Naive B cell (primary cell): ENCODE measurements at regions not wholly inside any gene's neighbourhood (a gene's known extent, or its start where the extent isn't known, plus 50 kb on each side); places are given as distances from the start of the nearest gene placed in this dataset.

Source experiments
- ATAC-seq, 2 donors: fragments of 150-1000 bp; cut with Tn5 transposase; 2 replicates each; pipeline ENCODE4 v1.10.0; 2021; ENCODE audit warnings: low read depth in 2 of 2, mild to moderate bottlenecking in 2 of 2, moderate library complexity in 2 of 2
- DNase-seq: peaks from one replicate; pipeline ENCODE4 v3.0.0; 2022
- H3K27ac Mint-ChIP-seq, 6 donors: one replicate each; pipeline ENCODE4 v1.8.0; 2020 to 2022; ENCODE audit warnings: mild to moderate bottlenecking in 6 of 6, mixed read lengths in 6 of 6, moderate library complexity in 5 of 6, inconsistent platforms in 2 of 6
- H3K27me3 Mint-ChIP-seq, 3 donors: one replicate each; pipeline ENCODE4 v1.8.0; 2021 to 2022; ENCODE audit warnings: mixed read lengths in 3 of 3, mild to moderate bottlenecking in 1 of 3
- H3K36me3 Mint-ChIP-seq, 2 donors: one replicate each; pipeline ENCODE4 v1.8.0; 2020 to 2022; ENCODE audit warnings: mixed read lengths in 2 of 2, inconsistent platforms in 1 of 2, mild to moderate bottlenecking in 1 of 2
- H3K4me1 Mint-ChIP-seq, 3 donors: one replicate each; pipeline ENCODE4 v1.8.0; 2020 to 2022; ENCODE audit warnings: mixed read lengths in 3 of 3, inconsistent platforms in 1 of 3, mild to moderate bottlenecking in 1 of 3, moderate library complexity in 1 of 3
- H3K4me3 Mint-ChIP-seq, 8 donors: one replicate each; pipeline ENCODE4 v1.8.0; 2020 to 2022; ENCODE audit warnings: mild to moderate bottlenecking in 8 of 8, mixed read lengths in 8 of 8, moderate library complexity in 8 of 8, inconsistent platforms in 2 of 8
- H3K9me3 Mint-ChIP-seq, 7 donors: one replicate each; pipeline ENCODE4 v1.8.0; 2020 to 2022; ENCODE audit warnings: mixed read lengths in 7 of 7, mild to moderate bottlenecking in 5 of 7, inconsistent platforms in 2 of 7, moderate library complexity in 1 of 7

DNA sequence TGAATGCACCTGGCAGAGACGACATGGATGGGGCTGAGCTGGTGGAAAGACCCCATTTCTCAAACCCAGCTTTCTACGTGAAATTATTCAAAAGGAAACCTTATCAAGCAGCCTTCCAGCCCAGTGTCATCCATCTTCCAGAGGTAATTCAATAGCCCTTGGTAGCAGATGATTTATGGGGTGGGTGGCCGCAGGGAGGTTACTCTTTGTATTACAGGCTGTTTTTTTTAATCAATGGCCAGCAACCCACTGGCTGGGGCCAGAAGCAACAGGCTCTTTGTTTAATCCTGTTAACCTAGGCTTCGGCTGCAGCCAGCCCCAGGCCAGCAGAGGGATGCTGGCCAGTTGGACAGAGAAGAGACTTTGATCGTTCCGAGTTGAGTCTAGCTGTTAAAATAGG, 139.8 kb upstream of the SRRM4 start:
- no peak for DNase-seq
- H3K27ac Mint-ChIP-seq = no peak overlapping the region
- H3K9me3 Mint-ChIP-seq = peaks cover 0 to 9% (median 2%) of the 10 kb centered on the region in 7 donors
- peaks cover 0 to 12% (median 4%) of the 10 kb centered on the region in 3 donors for H3K27me3 Mint-ChIP-seq
- H3K36me3 Mint-ChIP-seq = no peaks in the 10 kb centered on the region
- no peak for ATAC-seq
- H3K4me3 Mint-ChIP-seq = no peak overlapping the region
- H3K4me1 Mint-ChIP-seq = no peaks in the 10 kb centered on the region

DNA sequence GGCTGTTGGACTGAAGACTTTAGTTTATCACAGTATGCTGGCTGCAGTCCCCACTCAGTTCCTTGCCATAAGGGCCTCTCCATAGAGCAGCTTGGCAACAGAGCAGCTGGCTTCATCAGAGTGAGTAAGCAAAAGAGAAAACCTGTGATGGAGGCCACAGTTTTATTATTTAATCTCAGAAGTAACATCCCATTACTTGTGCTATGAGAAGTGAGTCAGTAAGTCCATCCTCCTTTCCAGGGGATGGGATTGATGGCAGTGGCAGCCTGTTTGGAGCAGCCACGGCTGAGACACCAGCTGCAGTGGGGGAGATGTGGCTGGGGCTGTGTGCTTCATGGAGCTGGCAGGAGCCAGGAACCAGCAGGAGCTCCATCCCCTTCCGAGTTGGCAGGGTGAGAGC, 138.5 kb upstream of the SRRM4 start:
- no peak overlapping the region for H3K27ac Mint-ChIP-seq
- DNase-seq (no peak), ATAC-seq (no peak)
- peaks cover 0 to 15% (median 8%) of the 10 kb centered on the region in 3 donors for H3K27me3 Mint-ChIP-seq
- no peaks in the 10 kb centered on the region for H3K36me3 Mint-ChIP-seq
- H3K4me3 Mint-ChIP-seq = no peak overlapping the region
- peaks cover 0 to 10% (median 2%) of the 10 kb centered on the region in 7 donors for H3K9me3 Mint-ChIP-seq
- H3K4me1 Mint-ChIP-seq = no peaks in the 10 kb centered on the region

DNA sequence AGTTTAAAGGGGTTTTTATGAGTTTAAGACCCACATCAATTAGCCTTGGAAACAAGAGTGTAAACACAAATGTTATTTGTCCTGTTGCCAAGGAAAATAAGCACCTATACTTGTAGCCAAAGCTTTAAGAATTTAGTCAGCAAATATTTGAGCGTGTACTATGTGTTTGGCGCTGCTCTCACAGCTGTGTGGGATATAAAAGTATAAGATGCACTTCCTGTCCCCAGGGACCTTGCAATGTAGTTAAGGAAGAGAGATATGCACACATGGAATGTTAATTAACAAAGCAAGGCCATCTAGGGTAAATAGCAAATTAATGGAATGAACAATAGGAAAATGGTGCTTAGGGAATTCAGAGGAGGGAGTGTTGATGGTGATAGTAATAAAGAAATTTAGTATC, 134.9 kb upstream of the SRRM4 start:
- no peak overlapping the region for H3K27ac Mint-ChIP-seq
- no peak for DNase-seq
- no peaks in the 10 kb centered on the region for H3K36me3 Mint-ChIP-seq
- H3K27me3 Mint-ChIP-seq = peaks cover 0 to 25% (median 17%) of the 10 kb centered on the region in 3 donors
- ATAC-seq = no peak
- H3K9me3 Mint-ChIP-seq = peaks cover 0 to 6% (median 2%) of the 10 kb centered on the region in 7 donors
- H3K4me1 Mint-ChIP-seq = no peaks in the 10 kb centered on the region
- no peak overlapping the region for H3K4me3 Mint-ChIP-seq

DNA sequence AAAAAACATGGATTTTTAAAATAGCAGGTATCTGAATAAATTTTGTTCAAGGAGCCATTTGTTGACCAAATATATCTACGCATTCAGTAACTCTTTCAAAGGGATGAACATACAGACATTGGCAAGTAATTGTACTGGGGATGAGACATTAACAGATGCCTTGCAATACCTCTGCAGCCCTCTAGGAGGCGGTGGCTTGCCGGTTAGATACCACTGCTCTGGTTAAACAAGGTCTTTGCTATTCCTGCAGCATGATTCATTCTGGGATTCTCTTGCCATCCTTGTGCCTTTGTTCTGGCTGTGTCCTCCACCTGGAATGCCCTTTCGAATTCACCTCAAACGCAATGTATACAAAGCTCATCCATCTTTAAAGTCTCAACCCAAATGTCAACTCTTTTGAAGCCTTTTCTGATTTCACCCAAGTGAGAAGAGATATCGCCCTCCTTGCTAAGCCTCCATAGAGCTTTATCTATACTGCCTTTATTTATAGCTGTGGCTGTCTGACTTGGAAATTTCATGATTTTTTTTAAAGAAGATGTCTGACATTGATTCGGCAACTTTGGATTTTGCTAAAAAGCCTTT, 131.0 kb upstream of the SRRM4 start:
- ATAC-seq (no peak), DNase-seq (no peak)
- peaks cover 0 to 9% (median 4%) of the 10 kb centered on the region in 7 donors for H3K9me3 Mint-ChIP-seq
- H3K4me3 Mint-ChIP-seq = no peak overlapping the region
- no peak overlapping the region for H3K27ac Mint-ChIP-seq
- peaks cover 0 to 42% (median 27%) of the 10 kb centered on the region in 3 donors for H3K27me3 Mint-ChIP-seq
- no peaks in the 10 kb centered on the region for H3K36me3 Mint-ChIP-seq
- H3K4me1 Mint-ChIP-seq = no peaks in the 10 kb centered on the region

DNA sequence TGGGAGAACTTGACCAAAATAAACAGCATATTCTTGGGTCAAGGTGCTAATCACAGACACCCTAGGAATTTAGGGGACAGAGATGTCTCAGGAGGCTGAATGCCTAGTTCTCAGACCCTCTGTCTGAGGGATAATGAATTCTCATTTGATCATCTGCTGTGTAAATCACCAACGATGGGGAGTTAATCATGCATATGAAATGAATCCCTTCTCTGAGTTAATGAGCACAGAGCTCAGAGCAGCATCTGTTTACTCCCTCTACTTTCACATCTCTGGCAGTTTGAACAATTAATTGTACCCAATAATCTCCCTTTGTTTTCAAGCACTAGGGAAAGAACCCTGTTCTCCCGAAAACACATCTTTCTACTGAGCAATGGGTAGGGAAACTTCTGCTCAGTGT, 129.4 kb upstream of the SRRM4 start:
- DNase-seq (no peak), ATAC-seq (no peak)
- no peak overlapping the region for H3K4me3 Mint-ChIP-seq
- peaks cover 0 to 5% (median 2%) of the 10 kb centered on the region in 7 donors for H3K9me3 Mint-ChIP-seq
- H3K36me3 Mint-ChIP-seq = no peaks in the 10 kb centered on the region
- no peaks in the 10 kb centered on the region for H3K4me1 Mint-ChIP-seq
- no peak overlapping the region for H3K27ac Mint-ChIP-seq
- H3K27me3 Mint-ChIP-seq = peaks cover 0 to 38% (median 19%) of the 10 kb centered on the region in 3 donors

DNA sequence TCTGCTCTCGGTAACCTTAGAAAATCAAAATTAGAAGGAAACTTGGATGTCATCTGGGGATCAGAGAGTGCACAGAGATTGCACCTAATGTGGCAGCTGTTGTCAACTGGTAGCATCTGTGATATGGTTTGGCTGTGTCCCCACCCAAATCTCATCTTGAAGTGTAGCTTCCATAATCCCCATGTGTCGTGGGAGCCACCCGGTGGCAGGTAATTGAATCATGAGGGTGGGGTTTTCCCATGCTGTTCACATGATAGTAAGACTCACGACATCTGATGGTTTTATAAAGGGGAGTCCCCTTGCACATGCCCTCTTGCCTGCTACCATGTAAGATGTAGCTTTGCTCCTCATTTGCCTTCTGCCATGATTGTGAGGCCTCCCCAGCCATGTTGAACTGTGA, 127.7 kb upstream of the SRRM4 start:
- peaks cover 5 to 34% (median 13%) of the 10 kb centered on the region in 3 donors for H3K27me3 Mint-ChIP-seq
- ATAC-seq (no peak), DNase-seq (no peak)
- no peak overlapping the region for H3K27ac Mint-ChIP-seq
- H3K4me1 Mint-ChIP-seq = no peaks in the 10 kb centered on the region
- H3K4me3 Mint-ChIP-seq = no peak overlapping the region
- H3K9me3 Mint-ChIP-seq = peaks cover 0 to 12% (median 0%) of the 10 kb centered on the region in 7 donors
- no peaks in the 10 kb centered on the region for H3K36me3 Mint-ChIP-seq

DNA sequence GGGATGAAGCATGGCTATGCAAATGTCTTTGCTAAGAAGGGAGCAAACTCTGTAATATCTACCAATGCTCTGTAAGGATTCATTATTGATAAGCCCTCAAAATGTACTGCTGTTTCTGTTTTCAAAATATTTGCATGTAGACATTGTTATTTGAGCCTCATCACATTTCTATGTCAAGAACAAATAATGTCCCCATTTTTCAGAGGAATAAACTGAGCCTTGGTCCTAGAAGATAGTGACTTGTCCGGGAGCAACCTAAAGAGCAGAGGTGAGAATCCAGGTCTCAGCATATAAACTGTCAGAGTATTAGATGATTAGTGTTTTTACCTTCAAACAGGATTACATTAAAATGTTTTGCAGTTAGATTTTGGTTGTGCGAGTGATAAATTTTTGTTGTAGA, 125.5 kb upstream of the SRRM4 start:
- peaks cover 0 to 12% (median 0%) of the 10 kb centered on the region in 7 donors for H3K9me3 Mint-ChIP-seq
- peaks cover 5 to 21% (median 10%) of the 10 kb centered on the region in 3 donors for H3K27me3 Mint-ChIP-seq
- H3K4me3 Mint-ChIP-seq = no peak overlapping the region
- no peaks in the 10 kb centered on the region for H3K36me3 Mint-ChIP-seq
- DNase-seq = no peak
- H3K27ac Mint-ChIP-seq = no peak overlapping the region
- ATAC-seq = no peak
- H3K4me1 Mint-ChIP-seq = no peaks in the 10 kb centered on the region

DNA sequence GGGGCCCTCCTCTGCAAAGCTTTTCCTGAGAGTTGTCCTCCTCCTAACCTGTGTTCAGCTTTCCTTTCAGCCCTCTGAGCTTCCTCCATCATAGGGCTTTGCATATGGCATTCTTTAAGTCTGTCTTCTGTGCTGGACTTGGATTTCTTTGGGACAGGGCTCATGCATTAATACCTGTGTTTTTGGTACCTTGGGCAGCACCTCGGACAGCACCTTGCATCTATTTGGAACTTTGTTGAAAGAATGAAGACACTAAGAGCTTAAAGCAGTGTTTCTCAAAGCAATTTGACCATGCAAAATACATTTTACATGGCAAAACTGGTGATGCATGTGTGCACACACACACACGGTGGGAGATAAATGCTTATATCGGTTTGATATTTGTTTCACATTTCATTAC, 115.0 kb upstream of the SRRM4 start:
- Mint-ChIP-seq H3K9me3 (peaks cover 0 to 9% (median 0%) of the 10 kb centered on the region in 7 donors), H3K27me3 (peaks cover 7 to 16% (median 14%) of the 10 kb centered on the region in 3 donors), H3K27ac (no peak overlapping the region), H3K36me3 (no peaks in the 10 kb centered on the region), H3K4me3 (no peak overlapping the region), H3K4me1 (no peaks in the 10 kb centered on the region)
- DNase-seq (no peak), ATAC-seq (no peak)

DNA sequence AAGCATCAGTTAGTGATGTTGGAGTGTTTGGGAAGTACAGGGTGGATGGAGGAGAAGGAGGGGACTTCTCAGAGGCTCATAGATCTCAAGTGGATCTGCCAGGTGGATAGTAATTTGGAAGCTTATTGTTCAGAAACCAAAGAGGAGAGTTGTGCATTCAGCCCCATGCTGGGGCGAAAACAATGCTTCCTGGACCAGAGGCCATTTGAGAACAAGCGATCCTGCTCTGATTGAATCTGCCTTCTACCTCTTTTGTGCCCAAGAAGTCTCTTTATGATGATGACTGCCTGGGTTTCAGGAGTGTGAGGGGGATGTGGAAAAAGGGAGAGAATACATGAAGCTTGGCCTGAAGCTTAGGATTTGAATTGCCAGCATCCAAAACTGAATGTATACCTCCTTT, 110.8 kb upstream of the SRRM4 start:
- H3K4me1 Mint-ChIP-seq = no peaks in the 10 kb centered on the region
- H3K27me3 Mint-ChIP-seq = peaks cover 10 to 15% (median 11%) of the 10 kb centered on the region in 3 donors
- ATAC-seq (no peak), DNase-seq (no peak)
- no peak overlapping the region for H3K27ac Mint-ChIP-seq
- no peaks in the 10 kb centered on the region for H3K36me3 Mint-ChIP-seq
- no peak overlapping the region for H3K4me3 Mint-ChIP-seq
- peaks cover 0 to 10% (median 3%) of the 10 kb centered on the region in 7 donors for H3K9me3 Mint-ChIP-seq

DNA sequence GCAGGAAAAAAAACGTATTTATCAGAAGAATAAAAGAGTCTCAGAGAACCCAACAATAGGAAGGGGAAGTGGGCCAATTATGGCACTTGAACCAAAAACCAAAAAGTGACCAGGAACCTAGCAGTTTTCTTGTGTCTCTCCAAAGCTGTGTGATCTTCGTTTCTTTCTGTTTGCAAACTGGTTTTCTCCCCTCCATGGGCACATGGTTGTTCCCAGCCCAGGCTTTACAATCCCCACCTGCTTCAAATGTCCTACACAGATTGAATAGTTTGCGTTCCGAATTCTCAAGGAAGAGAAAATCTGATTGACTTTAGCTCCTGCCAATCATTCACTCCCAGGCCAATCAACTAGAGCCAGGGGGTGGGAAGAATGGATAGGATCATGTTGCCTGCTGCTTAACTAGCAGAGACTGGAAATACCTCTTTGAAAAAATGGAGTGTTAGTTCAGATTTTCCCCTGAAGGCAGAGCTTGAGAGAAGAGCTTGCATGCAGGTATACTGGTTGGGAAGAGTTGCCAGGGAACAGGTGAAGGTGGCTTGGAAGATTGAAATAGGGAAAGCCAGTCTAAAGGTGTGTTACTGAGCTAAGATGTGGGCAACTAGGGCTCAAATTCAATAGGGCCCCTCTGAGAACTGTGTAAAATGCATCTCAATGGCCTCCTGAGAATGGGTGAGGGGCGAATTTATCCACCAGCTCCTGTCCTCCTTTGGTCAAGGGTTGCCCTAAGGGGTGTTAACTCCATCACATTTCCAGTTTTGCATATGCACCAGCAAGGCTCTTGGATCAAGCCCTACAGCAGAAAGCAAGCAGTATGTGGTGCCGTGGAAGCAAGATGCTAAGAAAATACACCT, 106.4 kb upstream of the SRRM4 start:
- no peak overlapping the region for H3K4me3 Mint-ChIP-seq
- peaks cover 0 to 10% (median 4%) of the 10 kb centered on the region in 7 donors for H3K9me3 Mint-ChIP-seq
- no peak overlapping the region for H3K27ac Mint-ChIP-seq
- ATAC-seq = no peak
- DNase-seq = no peak
- no peaks in the 10 kb centered on the region for H3K4me1 Mint-ChIP-seq
- H3K36me3 Mint-ChIP-seq = no peaks in the 10 kb centered on the region
- H3K27me3 Mint-ChIP-seq = peaks cover 4 to 10% (median 7%) of the 10 kb centered on the region in 3 donors

DNA sequence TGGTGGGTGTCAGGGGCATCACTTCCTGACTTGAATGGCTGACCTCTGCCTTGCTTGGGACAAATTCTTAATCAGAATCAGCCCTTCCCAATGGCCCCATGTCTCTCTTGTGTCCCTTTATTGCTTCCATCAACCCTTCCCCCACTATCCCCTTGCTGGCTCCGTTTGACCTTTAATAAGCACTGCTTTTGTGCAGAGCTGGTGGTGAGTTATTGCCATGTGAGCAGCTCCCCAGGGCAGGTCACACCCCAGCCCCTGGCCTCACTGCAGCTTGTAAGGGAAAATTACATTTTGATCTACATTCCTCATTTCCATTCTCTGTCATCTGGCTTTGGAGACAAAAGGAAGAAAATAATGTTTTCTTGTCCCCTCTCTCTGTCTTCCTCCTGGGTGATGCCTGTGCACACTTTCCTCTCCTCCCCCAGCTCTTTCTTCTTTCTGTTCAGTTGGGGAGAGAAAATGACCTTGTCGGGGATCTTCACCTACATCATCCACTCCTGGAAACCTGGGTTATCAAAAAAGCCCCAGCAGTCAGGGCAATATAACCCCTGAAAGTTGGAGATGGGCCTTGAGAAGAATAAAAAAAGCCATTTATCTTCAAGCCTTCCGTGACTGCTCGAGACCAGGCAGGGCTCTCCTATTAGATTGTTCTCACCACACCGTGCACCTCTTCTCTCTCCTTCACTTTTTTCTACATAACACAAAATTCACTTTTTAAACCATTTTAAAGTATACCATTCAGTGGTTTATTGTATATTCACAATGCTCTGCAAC, 100.4 kb upstream of the SRRM4 start:
- DNase-seq = no peak
- Mint-ChIP-seq H3K9me3 (peaks cover 0 to 13% (median 5%) of the 10 kb centered on the region in 7 donors), H3K27ac (no peak overlapping the region), H3K27me3 (peaks cover 0 to 13% (median 0%) of the 10 kb centered on the region in 3 donors), H3K36me3 (no peaks in the 10 kb centered on the region), H3K4me3 (no peak overlapping the region), H3K4me1 (no peaks in the 10 kb centered on the region)
- no peak for ATAC-seq

DNA sequence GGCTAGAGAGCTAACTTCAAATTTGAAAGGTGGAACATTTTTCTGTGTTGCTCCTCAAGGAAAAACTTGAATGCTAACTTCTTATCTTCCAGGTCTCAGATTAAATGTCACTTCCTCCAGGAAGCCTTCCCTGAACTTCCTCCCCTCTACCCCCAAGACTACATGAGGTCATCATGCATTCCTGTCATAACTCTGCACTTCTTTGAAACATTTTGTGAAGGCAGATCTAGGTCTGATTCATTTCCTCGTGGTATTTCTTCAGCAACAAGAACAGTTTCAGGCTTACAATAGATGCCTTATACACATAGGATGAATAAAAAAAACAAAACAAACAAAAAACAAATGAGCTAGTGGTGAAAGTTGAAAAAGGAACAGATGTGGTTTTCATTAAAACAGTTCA, 97.1 kb upstream of the SRRM4 start:
- no peaks in the 10 kb centered on the region for H3K4me1 Mint-ChIP-seq
- no peaks in the 10 kb centered on the region for H3K36me3 Mint-ChIP-seq
- H3K9me3 Mint-ChIP-seq = peaks cover 0 to 13% (median 4%) of the 10 kb centered on the region in 7 donors
- no peak overlapping the region for H3K27ac Mint-ChIP-seq
- ATAC-seq = no peak
- H3K27me3 Mint-ChIP-seq = peaks cover 0 to 12% (median under 1%) of the 10 kb centered on the region in 3 donors
- DNase-seq = no peak
- no peak overlapping the region for H3K4me3 Mint-ChIP-seq

DNA sequence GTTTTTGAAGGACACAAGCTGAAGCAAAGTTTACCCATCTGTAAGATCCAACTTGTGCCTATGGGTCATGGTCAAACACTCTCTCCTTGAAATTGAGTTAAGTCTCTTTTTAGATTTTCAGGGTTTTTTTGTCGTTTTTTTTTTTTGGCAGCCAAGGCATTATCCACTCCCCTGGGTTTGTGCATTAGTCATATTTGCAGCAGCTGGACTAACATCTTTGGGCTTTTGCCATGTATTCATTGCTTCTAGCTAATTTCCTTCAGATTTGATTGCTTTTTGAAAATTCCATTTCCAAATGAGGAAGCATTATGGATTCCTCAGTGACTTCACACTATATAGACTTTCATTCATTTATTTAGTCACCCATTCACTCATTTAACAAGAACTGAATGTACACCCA, 80.3 kb upstream of the SRRM4 start:
- H3K27me3 Mint-ChIP-seq = peaks cover 0 to under 1% (median 0%) of the 10 kb centered on the region in 3 donors
- no peak overlapping the region for H3K4me3 Mint-ChIP-seq
- H3K4me1 Mint-ChIP-seq = no peaks in the 10 kb centered on the region
- DNase-seq (no peak), ATAC-seq (no peak)
- H3K36me3 Mint-ChIP-seq = no peaks in the 10 kb centered on the region
- H3K9me3 Mint-ChIP-seq = peaks cover 2 to 14% (median 6%) of the 10 kb centered on the region in 7 donors
- H3K27ac Mint-ChIP-seq = no peak overlapping the region
